ENCODE measurements at regions not wholly inside any gene's neighbourhood (a gene's known extent, or its start where the extent isn't known, plus 50 kb on each side); places are given as distances from the start of the nearest gene placed in this dataset.

GRCh38 chr15:87578776-87579175 is 677.8 kb downstream of the NTRK3 start:
- TF ChIP-seq GATA2 (IDR thresholded peaks at IDR 0.05; ENCODE audit: low read depth, low read length) (no peak), GATA3 (IDR thresholded peaks at IDR 0.05; ENCODE audit: low read depth, low read length) (no peak)

All from SH-SY5Y (cell line).